ENCODE measurements at regions not wholly inside any gene's neighbourhood (a gene's known extent, or its start where the extent isn't known, plus 50 kb on each side); places are given as distances from the start of the nearest gene placed in this dataset.

GRCh38 chr10:8468477-8468876 is 414.0 kb downstream of the GATA3 start:
- H3K27ac Mint-ChIP-seq = no peak overlapping the region
- no peaks in the 10 kb centered on the region for H3K36me3 Mint-ChIP-seq
- no peaks in the 10 kb centered on the region for H3K9me3 Mint-ChIP-seq
- no peaks in the 10 kb centered on the region for H3K4me1 Mint-ChIP-seq
- no peak for ATAC-seq
- H3K27me3 Mint-ChIP-seq = no peaks in the 10 kb centered on the region
- H3K4me3 Mint-ChIP-seq = no peak overlapping the region

- Mint-ChIP-seq H3K9me3 (peaks cover 4% of the 10 kb centered on the region), H3K4me1 (no peaks in the 10 kb centered on the region), H3K4me3 (no peak overlapping the region), H3K36me3 (no peaks in the 10 kb centered on the region), H3K27ac (no peak overlapping the region), H3K27me3 (no peaks in the 10 kb centered on the region)
- ATAC-seq = no peak
Measured at GRCh38 chr10:8473205-8473604, 418.7 kb downstream of the GATA3 start.

GRCh38 chr10:8477300-8477699 is 422.8 kb downstream of the GATA3 start:
- Mint-ChIP-seq H3K27ac (no peak overlapping the region), H3K4me1 (no peaks in the 10 kb centered on the region), H3K27me3 (no peaks in the 10 kb centered on the region), H3K36me3 (no peaks in the 10 kb centered on the region), H3K9me3 (peaks cover 10% of the 10 kb centered on the region), H3K4me3 (no peak overlapping the region)
- no peak for ATAC-seq

GRCh38 chr10:8481718-8482504 is 427.4 kb downstream of the GATA3 start:
- Mint-ChIP-seq H3K36me3 (no peaks in the 10 kb centered on the region), H3K9me3 (peaks cover 10% of the 10 kb centered on the region), H3K27me3 (no peaks in the 10 kb centered on the region), H3K27ac (no peak overlapping the region), H3K4me3 (no peak overlapping the region), H3K4me1 (no peaks in the 10 kb centered on the region)
- no peak for ATAC-seq

GRCh38 chr10:8485032-8485431 is 430.5 kb downstream of the GATA3 start:
- ATAC-seq = no peak
- H3K27me3 Mint-ChIP-seq = no peaks in the 10 kb centered on the region

DNA sequence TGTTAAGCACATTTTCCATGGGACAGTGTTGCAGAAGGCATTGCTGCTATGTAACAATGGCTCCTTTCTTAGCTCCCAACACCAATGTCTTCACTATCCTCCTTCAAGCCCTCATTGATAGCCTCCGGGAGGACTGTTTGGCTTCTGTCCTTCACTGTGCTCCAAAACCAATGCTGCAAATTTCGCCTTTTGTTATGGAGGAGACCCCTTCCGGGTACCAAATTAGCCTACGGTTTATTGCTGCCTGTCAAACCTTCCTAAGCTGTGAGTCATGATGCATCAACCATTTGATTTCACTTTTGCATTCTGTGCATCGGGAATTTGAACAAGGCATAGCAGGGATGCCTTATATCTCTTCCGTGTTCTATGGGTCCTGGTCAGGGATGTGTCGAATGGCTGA is 432.9 kb downstream of the GATA3 start:
- H3K4me3 Mint-ChIP-seq = no peak overlapping the region
- no peaks in the 10 kb centered on the region for H3K4me1 Mint-ChIP-seq
- no peak overlapping the region for H3K27ac Mint-ChIP-seq

More at GRCh38 chr10:8485032-8485431, 430.5 kb downstream of the GATA3 start:
- no peaks in the 10 kb centered on the region for H3K4me1 Mint-ChIP-seq
- H3K36me3 Mint-ChIP-seq = no peaks in the 10 kb centered on the region
- H3K9me3 Mint-ChIP-seq = peaks cover under 1% of the 10 kb centered on the region
- no peak overlapping the region for H3K4me3 Mint-ChIP-seq
- H3K27ac Mint-ChIP-seq = no peak overlapping the region

DNA sequence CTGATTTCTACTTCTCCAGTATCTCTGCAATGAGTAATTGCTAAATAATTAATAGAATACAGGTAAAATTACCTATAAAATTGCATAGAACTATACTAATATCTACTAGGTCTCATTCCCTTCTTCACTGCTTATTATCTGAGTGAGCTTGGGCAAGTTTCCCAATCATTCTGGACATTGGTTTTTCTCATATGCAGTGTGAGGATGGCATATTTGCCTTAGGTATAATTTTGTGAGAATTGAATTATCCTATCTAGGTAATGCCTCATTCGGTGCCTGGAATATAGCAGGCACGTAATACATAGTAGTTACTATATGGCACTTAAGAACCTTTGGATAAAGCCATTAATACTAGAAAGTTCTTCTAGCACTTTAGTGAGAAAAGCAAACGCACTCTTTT is 434.7 kb downstream of the GATA3 start:
- Mint-ChIP-seq H3K4me3 (no peak overlapping the region), H3K9me3 (peaks cover 8% of the 10 kb centered on the region), H3K36me3 (no peaks in the 10 kb centered on the region), H3K27ac (no peak overlapping the region), H3K27me3 (no peaks in the 10 kb centered on the region), H3K4me1 (no peaks in the 10 kb centered on the region)
- no peak for ATAC-seq

More for the DNA sequence above, 432.9 kb downstream of the GATA3 start:
- Mint-ChIP-seq H3K36me3 (no peaks in the 10 kb centered on the region), H3K9me3 (peaks cover 1% of the 10 kb centered on the region), H3K27me3 (no peaks in the 10 kb centered on the region)
- no peak for ATAC-seq

DNA sequence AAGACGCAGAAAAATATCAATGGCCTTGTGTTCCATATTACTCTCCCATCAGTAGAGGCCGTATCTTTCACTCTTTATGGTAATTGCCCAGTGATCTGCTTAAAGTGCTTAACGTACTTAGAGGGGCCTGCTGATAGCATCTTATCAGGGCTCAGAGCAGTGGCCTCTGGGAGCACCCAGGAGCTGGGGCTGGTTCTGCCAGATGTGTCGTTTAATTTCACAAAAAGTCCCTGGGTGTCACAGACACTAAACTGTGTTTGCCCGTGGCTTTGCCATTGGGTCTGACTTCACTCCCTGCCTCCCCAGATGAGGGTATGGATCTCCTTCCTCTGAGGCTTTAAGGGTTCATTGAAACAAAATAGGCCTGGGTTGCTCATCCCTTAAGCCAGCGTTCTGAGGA is 435.3 kb downstream of the GATA3 start:
- Mint-ChIP-seq H3K27ac (no peak overlapping the region), H3K4me1 (no peaks in the 10 kb centered on the region)

DNA sequence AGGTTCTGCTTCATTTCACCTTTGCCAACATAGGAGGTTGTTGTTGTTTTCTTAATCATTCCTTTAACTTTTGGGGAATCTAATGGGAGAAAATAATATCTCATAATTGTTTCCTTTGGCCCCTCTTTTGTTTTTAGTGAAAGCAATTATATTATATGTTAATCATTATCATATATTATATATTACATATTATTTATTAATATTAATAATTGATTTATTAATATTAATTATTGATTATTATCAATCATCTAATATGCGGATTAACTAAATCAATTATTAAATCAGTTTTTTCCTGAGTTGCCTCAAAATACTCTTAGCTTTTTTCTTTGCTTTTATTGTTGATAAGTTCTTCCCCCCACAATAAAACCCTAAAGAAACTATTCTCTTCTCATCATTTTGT is 443.8 kb downstream of the GATA3 start:
- Mint-ChIP-seq H3K27ac (no peak overlapping the region), H3K4me1 (no peaks in the 10 kb centered on the region), H3K9me3 (peaks cover 11% of the 10 kb centered on the region), H3K4me3 (no peak overlapping the region), H3K36me3 (no peaks in the 10 kb centered on the region), H3K27me3 (no peaks in the 10 kb centered on the region)
- ATAC-seq = no peak

More for the DNA sequence above, 435.3 kb downstream of the GATA3 start:
- H3K27me3 Mint-ChIP-seq = no peaks in the 10 kb centered on the region
- no peaks in the 10 kb centered on the region for H3K36me3 Mint-ChIP-seq
- no peak for ATAC-seq
- no peak overlapping the region for H3K4me3 Mint-ChIP-seq
- peaks cover 8% of the 10 kb centered on the region for H3K9me3 Mint-ChIP-seq

- no peak for ATAC-seq
- Mint-ChIP-seq H3K27ac (no peak overlapping the region), H3K27me3 (no peaks in the 10 kb centered on the region), H3K4me1 (no peaks in the 10 kb centered on the region), H3K9me3 (peaks cover 9% of the 10 kb centered on the region), H3K4me3 (no peak overlapping the region), H3K36me3 (no peaks in the 10 kb centered on the region)
Measured at GRCh38 chr10:8498881-8499280, 444.4 kb downstream of the GATA3 start.

GRCh38 chr10:8499312-8499711 is 444.8 kb downstream of the GATA3 start:
- H3K4me3 Mint-ChIP-seq = no peak overlapping the region
- H3K27me3 Mint-ChIP-seq = no peaks in the 10 kb centered on the region
- no peak overlapping the region for H3K27ac Mint-ChIP-seq
- H3K36me3 Mint-ChIP-seq = no peaks in the 10 kb centered on the region
- H3K4me1 Mint-ChIP-seq = no peaks in the 10 kb centered on the region
- peaks cover 7% of the 10 kb centered on the region for H3K9me3 Mint-ChIP-seq
- no peak for ATAC-seq

GRCh38 chr10:8499752-8500390 is 445.4 kb downstream of the GATA3 start:
- no peak for ATAC-seq
- H3K27me3 Mint-ChIP-seq = no peaks in the 10 kb centered on the region
- no peaks in the 10 kb centered on the region for H3K4me1 Mint-ChIP-seq
- H3K36me3 Mint-ChIP-seq = no peaks in the 10 kb centered on the region
- no peak overlapping the region for H3K4me3 Mint-ChIP-seq
- H3K27ac Mint-ChIP-seq = no peak overlapping the region
- H3K9me3 Mint-ChIP-seq = peaks cover 7% of the 10 kb centered on the region

- Mint-ChIP-seq H3K27ac (no peak overlapping the region), H3K9me3 (peaks cover 7% of the 10 kb centered on the region), H3K4me1 (no peaks in the 10 kb centered on the region), H3K36me3 (no peaks in the 10 kb centered on the region), H3K27me3 (no peaks in the 10 kb centered on the region), H3K4me3 (no peak overlapping the region)
- no peak for ATAC-seq
Measured at GRCh38 chr10:8502573-8502972, 448.1 kb downstream of the GATA3 start.

DNA sequence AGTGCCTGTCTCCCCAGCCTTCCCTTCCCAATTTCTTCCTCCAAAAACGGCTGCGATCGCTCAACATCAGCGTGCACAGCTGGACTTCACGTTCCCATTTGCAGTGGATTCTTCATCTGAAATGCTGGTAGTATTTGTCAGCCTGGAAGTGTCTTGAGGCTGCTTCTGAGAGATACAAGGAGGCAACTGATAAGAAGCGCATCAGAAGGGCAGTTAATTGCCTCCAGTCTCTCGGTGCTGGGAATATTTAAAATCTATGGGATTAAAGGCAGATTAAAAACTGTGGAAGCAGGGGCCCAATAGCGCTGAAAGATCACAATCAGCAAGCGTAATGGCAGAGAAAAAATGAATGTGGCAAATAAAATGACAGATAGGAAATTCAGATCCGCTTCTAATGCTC is 450.0 kb downstream of the GATA3 start:
- Mint-ChIP-seq H3K27ac (no peak overlapping the region), H3K36me3 (no peaks in the 10 kb centered on the region), H3K9me3 (peaks cover 7% of the 10 kb centered on the region), H3K27me3 (no peaks in the 10 kb centered on the region), H3K4me1 (no peaks in the 10 kb centered on the region), H3K4me3 (no peak overlapping the region)
- no peak for ATAC-seq

DNA sequence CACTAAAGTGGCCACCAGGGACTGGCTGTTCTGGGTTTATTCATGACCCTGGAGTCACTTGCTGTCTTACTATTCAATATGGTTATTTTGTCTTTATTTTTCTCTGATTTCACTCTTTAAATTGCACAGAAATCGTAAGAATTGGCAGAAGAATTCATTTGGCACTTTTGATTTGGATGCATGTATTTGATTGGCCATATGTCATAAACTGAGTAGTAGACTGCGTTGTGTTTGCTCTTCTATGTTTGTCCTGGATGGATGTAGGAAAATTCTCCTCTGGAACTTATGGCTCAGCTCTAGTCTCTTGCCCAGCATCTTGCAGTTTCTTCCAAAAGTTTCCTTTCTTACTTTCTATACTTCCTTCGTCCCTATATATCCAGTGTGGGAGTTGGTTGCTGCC is 452.7 kb downstream of the GATA3 start:
- Mint-ChIP-seq H3K27ac (no peak overlapping the region), H3K4me3 (no peak overlapping the region), H3K36me3 (no peaks in the 10 kb centered on the region), H3K27me3 (no peaks in the 10 kb centered on the region), H3K9me3 (no peaks in the 10 kb centered on the region), H3K4me1 (no peaks in the 10 kb centered on the region)
- no peak for ATAC-seq

DNA sequence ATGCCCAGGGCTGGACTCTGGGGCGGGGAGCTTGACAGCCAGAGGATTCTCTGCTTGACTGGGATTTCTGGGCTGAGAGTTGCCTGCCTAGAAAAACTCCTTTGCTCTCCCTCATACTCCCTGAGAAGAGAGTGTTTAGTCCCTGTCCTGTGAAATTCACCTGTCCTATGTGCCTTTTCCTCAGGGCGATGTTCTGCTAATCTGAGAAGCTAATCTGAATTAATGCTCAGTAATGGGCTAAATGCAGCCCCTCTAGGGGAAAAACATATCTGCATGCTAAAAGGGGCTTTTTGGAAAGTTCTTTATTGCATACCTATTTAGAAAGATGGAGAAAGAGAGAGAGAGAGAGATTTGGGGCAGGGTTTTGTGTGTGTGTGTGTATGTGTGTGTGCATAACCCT is 454.4 kb downstream of the GATA3 start:
- no peak overlapping the region for H3K4me3 Mint-ChIP-seq
- no peak for ATAC-seq
- H3K4me1 Mint-ChIP-seq = no peaks in the 10 kb centered on the region
- no peaks in the 10 kb centered on the region for H3K36me3 Mint-ChIP-seq
- H3K27ac Mint-ChIP-seq = no peak overlapping the region
- no peaks in the 10 kb centered on the region for H3K27me3 Mint-ChIP-seq
- no peaks in the 10 kb centered on the region for H3K9me3 Mint-ChIP-seq

Data from stimulated activated memory B cell treated with anti-CD40 and anti-IgM and Interleukin-4, amounts not matched to agents 10 μg/mL and 1 μg/mL and 100 μg/mL, for 72 hours (primary cell).